ENCODE measurements at regions not wholly inside any gene's neighbourhood (a gene's known extent, or its start where the extent isn't known, plus 50 kb on each side); places are given as distances from the start of the nearest gene placed in this dataset.

- H2BK15ac ChIP-seq (ENCODE audit: low read depth, low read length): no peak overlapping the region
- no peak for TF ChIP-seq CEBPB (IDR thresholded peaks at IDR 0.05; ENCODE audit: low read depth, low read length)
- no peak for TF ChIP-seq CTCF (conservative IDR thresholded peaks at IDR 0.05; ENCODE audit: low read depth, low read length)
- TF ChIP-seq ELK1 (IDR thresholded peaks at IDR 0.05; ENCODE audit: borderline replicate concordance, low read depth, low read length): no peak
- no peak for TF ChIP-seq CHD1 (IDR thresholded peaks at IDR 0.05; ENCODE audit: low read depth, low read length)
- TF ChIP-seq SMC3 (IDR thresholded peaks at IDR 0.05; ENCODE audit: low read depth, low read length): no peak
- no peak for TF ChIP-seq RFX5 (IDR thresholded peaks at IDR 0.05; ENCODE audit: low read depth, low read length)
- TF ChIP-seq MAZ (IDR thresholded peaks at IDR 0.05; ENCODE audit: borderline replicate concordance, low read depth, low read length): no peak
- H4K20me1 ChIP-seq (ENCODE audit: insufficient read depth, low read length): no peaks in the 10 kb centered on the region
- H4K8ac ChIP-seq (ENCODE audit: low read depth in 2 of 2, low read length in 2 of 2): no peak overlapping the region
- H3K18ac ChIP-seq (ENCODE audit: low read depth, low read length): no peak overlapping the region; the same call in 1 of the 2 replicates
- no peak overlapping the region for H2AFZ ChIP-seq (replicated peaks; ENCODE audit: low read length, poor library complexity)
- H3K9me1 ChIP-seq (ENCODE audit: insufficient read depth, low read length): no peaks in the 10 kb centered on the region
- intact Hi-C loops (cut with micrococcal nuclease) (no loop called here), in situ Hi-C loops (cut with MboI; ENCODE audit: low sequenced_read_pairs) (no loop called here), dilution Hi-C loops (cut with HindIII; ENCODE audit: low sequenced_read_pairs, unreplicated experiment) (no loop called here)
- WGBS, 2 experiments (ENCODE audit: extremely low coverage in 2 of 2, insufficient read length in 1 of 2): no CpG with 5 or more reads among the region's 2 CpGs
- ChIA-PET POLR2A (ENCODE audit: unreplicated experiment) (no interaction called here), CTCF (no interaction called here)
- H3K56ac ChIP-seq (ENCODE audit: extremely low read depth, insufficient read depth, low read length): no peak overlapping the region
- no peak overlapping the region for H4K5ac ChIP-seq (ENCODE audit: low read depth, low read length)
- no TSS peak for BruUV-seq (replicated peaks)
- no peak overlapping the region for H2BK120ac ChIP-seq (ENCODE audit: low read depth, low read length)
- ATAC-seq (ENCODE audit: low read depth): no peak
- no peak overlapping the region for H3K4me3 ChIP-seq (ENCODE audit: insufficient read depth, low read depth, low read length)
- no peak for DNase-seq
- H3K27ac ChIP-seq (ENCODE audit: insufficient read depth, low read length): no peak overlapping the region
- H3K27me3 ChIP-seq (ENCODE audit: control insufficient read depth, insufficient read depth, low read length): peaks cover 2% of the 10 kb centered on the region; the same call in 1 of the 2 replicates
- no peak overlapping the region for H3K14ac ChIP-seq (replicated peaks; ENCODE audit: low read depth, low read length)
- H2BK20ac ChIP-seq (ENCODE audit: low read depth, low read length): no peak overlapping the region
- no peaks in the 10 kb centered on the region for H3K79me1 ChIP-seq (ENCODE audit: low read depth in 1 of 2, low read length in 2 of 2)
- no peak overlapping the region for H2AK9ac ChIP-seq (replicated peaks; ENCODE audit: low read depth, low read length, poor library complexity)
- H3K23ac ChIP-seq (ENCODE audit: low read depth, low read length): no peak overlapping the region
- no peak overlapping the region for H2BK5ac ChIP-seq (ENCODE audit: low read depth, low read length, poor library complexity, severe bottlenecking)
- no peaks in the 10 kb centered on the region for H3K36me3 ChIP-seq (ENCODE audit: control insufficient read depth, insufficient read depth, low read length)
- H3K9ac ChIP-seq (ENCODE audit: low read depth, low read length): no peak overlapping the region
- peaks cover 1% of the 10 kb centered on the region; the same call in 1 of the 2 replicates for H3K4me1 ChIP-seq (ENCODE audit: control insufficient read depth, insufficient read depth, low read length)
- no peak overlapping the region for H3K4me2 ChIP-seq (ENCODE audit: low read depth, low read length)
- no peak overlapping the region for H2AK5ac ChIP-seq (ENCODE audit: low read depth, low read length)
- no peak overlapping the region for H3K4ac ChIP-seq (ENCODE audit: low read depth, low read length)
- H4K91ac ChIP-seq (ENCODE audit: insufficient read depth, low read depth, low read length): no peak overlapping the region
- no peaks in the 10 kb centered on the region for H3K9me3 ChIP-seq (ENCODE audit: control insufficient read depth, insufficient read depth, low read length)
Measured at GRCh38 chr4:54909961-54910360, 215.4 kb downstream of the KDR start.

Data from IMR-90 (cell line).